ENCODE measurements at regions not wholly inside any gene's neighbourhood (a gene's known extent, or its start where the extent isn't known, plus 50 kb on each side); places are given as distances from the start of the nearest gene placed in this dataset.

DNA sequence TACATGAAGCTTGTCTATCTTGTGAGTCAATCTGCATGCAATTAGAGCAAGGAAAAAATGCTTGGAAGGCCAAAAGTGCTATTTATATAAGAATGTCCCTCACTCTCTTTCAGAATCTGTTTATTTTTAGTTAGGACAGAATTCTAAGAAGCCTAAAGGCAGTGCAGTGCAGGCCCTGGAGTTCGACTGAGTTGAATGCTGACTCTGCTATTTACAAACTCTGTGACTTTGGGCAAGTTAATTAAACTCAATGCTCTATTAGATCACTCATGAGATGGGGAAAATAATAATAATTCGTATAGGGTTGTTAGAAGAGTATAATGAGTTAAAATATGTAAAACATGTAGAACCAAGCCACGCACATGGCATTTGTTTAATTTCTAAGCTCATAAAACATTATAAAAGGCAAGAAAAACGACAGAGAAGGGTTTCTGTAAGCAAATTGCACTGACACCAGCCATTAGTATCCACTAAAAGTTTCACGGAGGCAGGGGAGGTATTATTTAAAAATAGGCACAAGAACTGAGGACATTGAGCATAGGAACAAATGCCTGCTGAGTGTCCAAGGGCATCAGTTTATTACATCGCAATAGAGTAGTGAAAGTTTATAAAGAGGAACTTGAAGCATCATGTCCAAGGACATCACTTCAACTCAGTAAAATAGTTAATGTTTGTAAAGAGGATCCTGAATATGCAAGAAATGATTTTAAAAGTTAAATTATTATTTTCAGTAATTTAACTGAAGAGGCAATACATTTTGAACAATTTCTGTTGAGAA is 115.0 kb upstream of the INPP4B start:
- DNase-seq = no peak

- peak in 1 of 56 donors; percentile 10 for DNase-seq
These were observed 115.8 kb upstream of the INPP4B start for GRCh38 chr4:142961866-142962265.

DNA sequence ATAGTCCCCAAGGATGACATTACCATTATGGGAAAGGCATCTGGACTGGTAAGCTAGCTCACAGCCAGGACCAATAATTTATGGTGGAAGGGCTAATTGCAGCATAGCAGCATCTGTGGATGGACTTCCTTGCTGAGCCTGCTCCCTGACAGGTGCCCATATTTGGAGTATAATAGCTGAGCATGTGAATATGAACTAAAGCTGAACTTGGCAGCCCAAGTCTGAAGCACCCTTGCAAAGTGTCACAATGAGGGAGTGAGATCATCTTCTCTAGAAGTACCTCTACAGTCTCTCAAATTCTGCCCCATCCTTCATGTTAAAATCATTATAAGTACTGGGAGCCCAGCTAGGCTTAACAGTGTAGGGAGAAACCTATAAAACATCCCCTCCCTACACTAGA is 128.2 kb upstream of the INPP4B start:
- no peak for DNase-seq

DNA sequence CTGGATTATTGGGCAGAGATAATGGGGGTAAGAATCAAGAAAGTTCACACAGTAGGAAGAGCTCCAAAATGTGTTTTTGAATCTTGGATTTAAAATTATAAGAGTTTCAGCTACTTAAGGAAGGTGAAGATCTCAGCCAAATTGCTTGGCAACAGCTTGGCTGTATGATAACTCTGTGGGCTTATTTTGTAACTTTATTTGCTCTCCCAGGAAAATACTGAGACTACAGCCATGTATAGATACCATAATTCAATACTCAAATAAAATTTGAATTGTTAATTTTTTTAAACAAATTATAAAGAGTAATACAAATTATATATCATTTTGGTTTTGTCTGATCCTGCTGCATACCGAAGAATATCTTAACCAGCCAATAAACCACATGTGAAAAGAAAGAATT is 129.5 kb upstream of the INPP4B start:
- no peak for DNase-seq

DNA sequence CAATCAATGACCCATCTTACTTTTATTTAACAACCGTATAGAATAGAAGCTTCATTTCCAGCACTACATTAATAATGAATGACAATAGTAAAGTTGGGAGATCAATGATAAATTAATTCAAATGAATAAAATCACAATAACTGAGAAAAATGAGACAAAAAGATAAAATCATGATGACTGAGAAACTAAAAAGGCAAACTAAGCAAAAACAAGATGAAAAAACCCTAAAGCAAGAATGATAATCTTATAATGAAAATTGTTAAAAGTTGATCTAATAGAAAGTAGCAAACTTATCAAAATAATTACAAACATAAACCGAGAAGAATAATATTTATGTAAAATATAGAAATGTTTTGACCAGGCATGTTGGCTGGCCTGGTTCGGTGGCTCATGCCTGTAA is 130.4 kb upstream of the INPP4B start:
- no peak for DNase-seq

DNA sequence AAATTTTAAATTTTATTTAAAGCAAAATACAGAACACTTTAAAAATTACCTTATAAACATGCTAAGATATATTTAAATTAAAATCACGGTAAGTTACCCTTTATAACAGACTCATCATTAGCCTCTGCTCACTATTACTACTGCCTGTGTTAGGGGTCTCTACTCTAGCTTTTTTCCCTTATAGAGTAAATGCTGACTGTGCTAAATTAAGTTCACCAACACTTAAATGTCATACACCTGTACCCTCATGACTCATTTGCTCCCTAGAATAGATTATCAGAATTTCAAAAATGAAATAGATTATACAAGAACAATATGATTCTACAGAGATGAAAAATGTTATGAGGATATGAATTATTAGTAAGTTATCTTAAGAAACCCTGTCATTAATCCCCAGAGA is 131.1 kb upstream of the INPP4B start:
- DNase-seq = no peak

GRCh38 chr4:142983065-142983464 is 137.0 kb upstream of the INPP4B start:
- no peak for DNase-seq

DNA sequence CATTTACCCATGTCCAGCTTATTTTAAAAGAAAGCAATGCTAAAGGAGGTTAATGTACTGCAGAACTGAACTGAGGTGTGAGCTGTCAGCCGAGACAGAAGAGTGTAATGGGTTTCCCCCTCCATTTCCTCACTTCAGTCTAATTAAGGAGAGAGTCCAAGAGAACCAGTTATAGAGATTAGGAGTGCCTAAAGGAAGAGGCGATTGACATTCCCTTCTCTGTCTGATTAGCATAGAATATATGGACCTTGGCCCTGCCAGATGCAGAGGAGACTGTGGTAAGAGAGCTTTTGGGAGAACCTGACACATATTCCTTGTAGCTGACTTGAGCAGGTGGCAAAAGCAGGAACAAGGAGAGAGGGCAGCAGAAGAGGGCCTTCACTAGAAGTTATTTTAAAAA is 137.5 kb upstream of the INPP4B start:
- no peak for DNase-seq

- no peak for DNase-seq
These were observed 138.9 kb upstream of the INPP4B start for GRCh38 chr4:142984871-142985585.

- no peak for DNase-seq
These were observed 168.5 kb upstream of the USP38 start for GRCh38 chr4:143016171-143016570.

DNA sequence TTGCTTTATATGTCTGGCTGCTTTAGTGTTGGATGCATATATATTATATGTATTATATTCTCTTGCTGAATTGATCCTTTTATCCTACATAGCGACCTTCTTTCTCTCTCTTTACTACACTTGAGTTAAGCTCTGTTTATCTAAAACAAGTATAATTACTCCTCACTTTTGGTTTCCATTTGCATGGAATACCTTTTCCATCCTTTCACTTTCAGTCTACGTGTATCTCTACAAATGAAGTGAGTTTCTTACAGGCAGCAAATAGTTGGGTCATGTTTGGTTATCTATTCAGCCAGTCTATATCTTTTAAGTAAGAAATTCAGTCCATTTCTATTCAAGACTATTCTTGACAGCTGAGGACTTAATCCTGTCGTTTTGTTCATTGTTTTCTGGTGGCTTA is 167.5 kb upstream of the USP38 start:
- no peak for DNase-seq

GRCh38 chr4:143019351-143019750 is 165.4 kb upstream of the USP38 start:
- no peak for DNase-seq

GRCh38 chr4:143021384-143021783 is 163.3 kb upstream of the USP38 start:
- DNase-seq = no peak

DNA sequence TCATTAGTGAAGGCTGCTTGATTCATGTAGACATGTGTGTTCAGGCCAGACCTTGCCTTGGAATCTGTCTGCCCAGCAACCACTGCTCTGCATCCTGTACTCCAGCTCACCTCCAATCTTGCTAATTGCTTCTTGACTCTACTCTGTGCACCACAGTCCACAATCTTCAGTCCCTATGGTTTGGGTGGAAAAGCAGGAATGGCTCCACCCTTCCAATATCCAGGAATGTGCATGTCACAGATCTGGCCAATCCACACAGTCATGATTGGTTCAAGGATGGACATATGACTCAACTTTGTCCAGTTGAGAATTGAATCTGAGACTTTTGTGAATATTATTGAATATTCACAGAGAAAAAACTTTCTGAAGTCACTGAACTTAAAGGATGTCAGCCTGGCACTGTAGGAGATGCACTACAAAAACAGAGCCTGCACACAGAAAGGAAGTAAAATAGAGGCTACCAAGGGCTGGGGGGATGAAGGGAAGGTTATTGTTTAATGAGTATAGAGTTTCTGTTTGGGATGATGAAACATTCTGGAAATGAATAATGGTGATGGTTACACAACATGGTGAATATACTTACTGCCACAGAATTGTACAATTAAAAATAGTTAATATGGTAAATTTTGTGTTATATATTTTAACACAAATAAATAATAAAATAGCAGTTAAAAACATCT is 161.3 kb upstream of the USP38 start:
- DNase-seq = no peak

- peak in 5 of 56 donors; percentile 0 to 10 (median 9) for DNase-seq
These were observed 159.5 kb upstream of the USP38 start for GRCh38 chr4:143025081-143025704.

DNA sequence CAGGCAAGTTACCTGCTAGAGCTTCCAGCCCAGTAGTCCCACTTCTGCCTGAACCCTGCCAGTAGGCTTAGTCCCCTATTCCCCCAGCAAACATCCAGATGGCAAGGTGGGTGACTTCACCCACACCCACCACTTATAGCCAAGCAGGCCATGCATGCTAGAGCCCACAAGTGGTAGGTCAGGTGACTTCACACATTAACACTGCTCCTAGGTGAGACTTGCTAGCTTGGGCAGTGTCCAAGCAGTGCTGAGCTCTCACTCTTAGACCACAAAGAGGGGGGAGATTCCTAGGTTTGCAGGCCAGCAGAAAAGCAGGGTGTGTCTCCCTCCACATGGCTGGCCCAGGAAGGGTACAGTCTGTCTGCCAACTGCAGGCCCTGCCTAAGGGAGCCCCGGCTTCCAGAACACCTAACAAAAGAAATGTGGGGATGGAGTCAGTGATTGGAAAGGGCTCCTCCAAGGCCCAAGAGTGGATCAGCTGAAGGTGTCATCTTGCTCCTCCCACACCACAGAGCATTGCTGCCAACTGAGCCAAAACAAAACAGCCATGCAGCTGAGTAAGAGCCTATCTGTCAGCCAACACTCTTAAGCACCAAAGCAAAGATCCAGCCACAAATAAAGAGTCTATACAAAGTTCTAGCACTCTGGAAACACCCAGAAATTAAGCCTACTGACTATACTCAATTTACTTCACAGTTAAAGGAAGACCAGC is 158.1 kb upstream of the USP38 start:
- no peak for DNase-seq

- no peak for DNase-seq
These were observed 149.1 kb upstream of the USP38 start for GRCh38 chr4:143035661-143036060.

GRCh38 chr4:143036443-143036842 is 148.3 kb upstream of the USP38 start:
- no peak for DNase-seq

DNA sequence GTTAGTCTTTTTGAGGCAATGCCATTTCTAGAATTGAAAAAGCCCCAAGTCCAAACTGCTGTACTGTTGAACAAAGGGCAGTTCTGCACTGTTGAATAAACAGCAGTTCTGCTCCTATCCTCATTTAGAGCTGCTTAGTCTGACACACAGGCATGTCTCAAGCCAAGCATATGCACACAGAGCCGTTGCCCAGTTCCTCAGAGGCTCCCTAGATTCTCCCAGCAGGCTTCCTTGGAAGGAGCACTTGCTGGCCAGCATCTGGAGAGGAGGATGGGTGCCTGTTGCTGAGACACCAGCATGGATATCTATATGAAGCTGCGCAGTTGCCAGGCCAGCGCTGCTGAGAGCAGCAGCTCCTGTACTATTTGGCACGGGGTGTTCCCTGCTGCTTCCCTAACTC is 138.3 kb upstream of the USP38 start:
- peak in 9 of 56 donors; percentile 1 to 23 (median 7) for DNase-seq

- no peak for DNase-seq
These were observed 137.8 kb upstream of the USP38 start for GRCh38 chr4:143046906-143047305.

DNA sequence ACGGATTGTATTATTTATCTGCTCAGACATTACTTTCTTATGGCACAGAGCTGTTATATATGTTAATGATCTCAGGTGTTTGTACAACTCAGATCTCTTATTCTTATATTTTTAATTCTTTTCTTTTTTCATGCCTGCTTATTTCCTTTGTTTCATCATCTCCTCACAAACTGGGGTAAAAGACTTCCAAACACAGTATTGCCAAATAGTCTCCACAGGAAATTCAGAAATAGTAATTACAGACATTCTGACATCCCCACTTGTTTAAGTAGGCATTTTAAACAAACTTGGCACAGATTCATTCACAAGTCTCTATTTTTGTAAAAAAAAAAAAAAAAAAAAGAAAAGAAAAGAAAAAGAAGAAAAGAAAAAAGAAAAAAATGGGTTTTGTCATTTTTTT is 129.7 kb upstream of the USP38 start:
- DNase-seq = no peak
